IPS DF 6.9 (cell line): ENCODE measurements at regions not wholly inside any gene's neighbourhood (a gene's known extent, or its start where the extent isn't known, plus 50 kb on each side); places are given as distances from the start of the nearest gene placed in this dataset.

ENCODE experiments used
- DNase-seq: peaks from one replicate; pipeline ENCODE4 v3.0.0-alpha.2; 2013; ENCODE audit warnings: low read depth, low spot score
- H3K27ac ChIP-seq: one replicate; pipeline ENCODE4 v1.5.1; 2013; ENCODE audit warnings: low read length, control low read depth
- H3K27me3 ChIP-seq: 2 replicates; pipeline ENCODE4 v1.6.1; 2013; ENCODE audit warnings: mild to moderate bottlenecking, low read length; ENCODE audit not compliant: control insufficient read depth, insufficient read depth
- H3K36me3 ChIP-seq: 2 replicates; pipeline ENCODE4 v1.6.1; 2013; ENCODE audit warnings: low read length; ENCODE audit not compliant: control insufficient read depth, insufficient read depth
- H3K4me1 ChIP-seq: 2 replicates; pipeline ENCODE4 v1.6.1; 2013; ENCODE audit warnings: low read length; ENCODE audit not compliant: control insufficient read depth, insufficient read depth
- H3K4me3 ChIP-seq: 2 replicates; pipeline ENCODE4 v1.5.1; 2013; ENCODE audit warnings: mild to moderate bottlenecking, low read length
- H3K9me3 ChIP-seq: 2 replicates; pipeline ENCODE4 v1.6.1; 2013; ENCODE audit warnings: low read length, inconsistent platforms; ENCODE audit not compliant: control insufficient read depth, insufficient read depth
- WGBS: extraction: QIAGEN DNeasy Blood & Tissue Kit; methylation state at CpG from one replicate; pipeline ENCODE4 v1.1.7; 2013; ENCODE audit warnings: mixed read lengths, missing lambda C conversion rate; ENCODE audit not compliant: insufficient read length, insufficient coverage; 5-methylcytosine and 5-hydroxymethylcytosine counted together

DNA sequence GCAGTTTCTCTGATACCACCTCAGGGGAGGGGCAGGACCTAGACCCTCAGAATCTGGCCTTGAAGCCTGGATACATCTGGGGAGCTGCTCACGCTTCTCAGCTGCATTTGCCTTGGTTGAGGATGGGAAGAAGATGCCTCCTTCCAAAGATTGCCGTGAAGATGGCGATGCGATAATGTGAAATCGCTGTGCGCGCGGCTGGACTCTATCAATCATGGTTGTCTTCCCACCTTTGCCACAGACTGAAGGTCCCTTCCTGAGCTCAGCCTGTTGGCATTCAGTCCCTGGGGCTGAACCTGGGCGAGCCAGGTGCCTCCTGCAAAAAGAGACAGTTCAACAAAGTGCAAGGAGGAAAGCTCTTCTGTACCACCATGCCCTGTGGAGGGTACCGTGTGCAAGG lies 114.4 kb upstream of the SLC45A1 start:
- no peak for DNase-seq
- Histone ChIP-seq H3K4me3 (no peak overlapping the region), H3K9me3 (no peaks in the 10 kb centered on the region), H3K36me3 (no peaks in the 10 kb centered on the region), H3K27ac (no peak overlapping the region), H3K4me1 (peaks cover 6% of the 10 kb centered on the region), H3K27me3 (no peaks in the 10 kb centered on the region)
- WGBS = no CpG with 5 or more reads among the region's 10 CpGs

DNA sequence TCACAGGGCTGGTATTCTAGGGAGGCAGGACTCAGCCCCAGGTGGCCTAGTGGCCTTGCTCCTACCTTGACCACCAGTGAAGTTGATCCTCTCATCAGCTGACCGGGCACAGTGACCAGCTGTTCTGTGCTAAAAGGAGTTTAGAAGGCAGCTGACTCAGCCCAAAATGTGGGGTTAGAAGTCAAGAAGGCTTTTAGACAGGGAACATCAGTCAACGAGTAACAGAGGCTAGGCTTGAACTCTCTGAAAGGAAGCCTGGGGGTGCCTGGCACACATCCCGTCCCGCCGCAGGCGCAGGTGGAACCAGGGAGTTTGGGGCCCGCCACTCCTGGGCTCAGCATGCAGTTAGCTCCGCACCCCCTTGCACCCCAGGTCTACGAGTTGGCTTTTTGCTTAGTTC lies 114.9 kb upstream of the SLC45A1 start:
- Histone ChIP-seq H3K9me3 (no peaks in the 10 kb centered on the region), H3K36me3 (no peaks in the 10 kb centered on the region), H3K4me1 (peaks cover 6% of the 10 kb centered on the region), H3K4me3 (no peak overlapping the region), H3K27me3 (no peaks in the 10 kb centered on the region), H3K27ac (no peak overlapping the region)
- no CpG with 5 or more reads among the region's 9 CpGs for WGBS
- no peak for DNase-seq

DNA sequence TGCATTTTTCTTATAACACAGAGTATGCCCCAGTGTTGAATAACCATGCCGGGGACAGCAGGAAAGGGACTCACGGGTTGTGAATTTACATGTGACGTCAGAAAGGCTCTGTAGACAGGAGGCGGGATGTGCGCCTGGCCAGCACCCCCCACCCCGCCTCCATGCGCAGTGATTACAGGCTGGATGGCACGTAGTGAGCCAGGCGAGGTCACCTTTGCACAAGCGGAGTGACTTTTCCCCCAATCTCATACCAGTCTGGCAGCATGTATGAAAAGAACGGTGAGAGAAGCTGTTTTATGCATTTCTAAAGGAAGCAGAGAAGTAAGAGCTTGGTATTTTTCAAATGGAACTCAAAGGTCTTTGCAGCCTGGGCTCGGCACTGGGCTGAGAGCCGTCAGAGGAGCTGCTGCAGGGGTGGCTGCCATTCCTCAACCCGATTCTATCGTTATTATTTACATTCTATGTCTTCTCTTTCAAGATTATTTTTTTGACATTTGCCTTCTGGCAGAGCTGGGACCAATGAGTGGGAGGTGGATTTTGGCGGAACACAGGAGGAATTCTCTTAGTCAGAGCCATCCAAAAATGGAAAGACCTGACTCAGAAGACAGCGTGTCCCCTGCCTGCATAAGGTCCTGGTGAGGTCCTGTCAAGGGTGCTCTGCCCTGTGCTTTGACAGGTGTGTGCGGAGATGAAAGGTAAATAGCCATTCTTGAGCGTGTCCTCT lies 115.6 kb upstream of the SLC45A1 start:
- peaks cover 7% of the 10 kb centered on the region for H3K4me1 ChIP-seq
- no peaks in the 10 kb centered on the region for H3K9me3 ChIP-seq
- WGBS = no CpG with 5 or more reads among the region's 19 CpGs
- H3K27me3 ChIP-seq = no peaks in the 10 kb centered on the region
- no peak overlapping the region for H3K27ac ChIP-seq
- no peaks in the 10 kb centered on the region for H3K36me3 ChIP-seq
- DNase-seq = no peak
- no peak overlapping the region for H3K4me3 ChIP-seq

DNA sequence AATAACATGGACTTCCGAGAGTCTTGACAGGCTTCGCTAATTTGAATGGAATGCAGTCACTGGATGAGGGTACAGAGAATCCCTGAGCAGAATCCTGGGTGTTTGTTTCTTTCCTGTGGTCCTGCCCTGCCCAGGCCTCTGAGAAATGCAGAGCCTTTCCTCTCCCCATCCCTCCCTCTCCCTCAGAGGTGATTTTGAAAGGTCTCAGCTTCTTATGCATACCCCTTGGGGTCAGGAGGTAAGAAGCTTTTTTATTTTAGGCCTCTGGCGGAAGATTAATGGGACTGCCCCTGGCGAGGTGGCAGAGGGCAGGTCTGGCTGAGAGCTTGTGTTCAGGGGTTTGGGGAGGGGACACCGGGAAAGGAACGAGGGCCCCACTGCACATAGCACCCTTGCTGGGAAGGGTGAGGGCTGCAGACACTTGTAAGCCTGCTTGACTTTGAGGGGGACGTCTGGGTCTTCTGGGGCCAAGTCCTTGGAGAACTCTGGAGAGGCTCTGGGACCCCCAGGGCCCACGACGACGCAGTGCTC lies 116.5 kb upstream of the SLC45A1 start:
- Histone ChIP-seq H3K36me3 (no peaks in the 10 kb centered on the region), H3K9me3 (no peaks in the 10 kb centered on the region), H3K4me1 (peaks cover 7% of the 10 kb centered on the region), H3K27me3 (no peaks in the 10 kb centered on the region), H3K4me3 (no peak overlapping the region), H3K27ac (no peak overlapping the region)
- no peak for DNase-seq
- WGBS = no CpG with 5 or more reads among the region's 10 CpGs

DNA sequence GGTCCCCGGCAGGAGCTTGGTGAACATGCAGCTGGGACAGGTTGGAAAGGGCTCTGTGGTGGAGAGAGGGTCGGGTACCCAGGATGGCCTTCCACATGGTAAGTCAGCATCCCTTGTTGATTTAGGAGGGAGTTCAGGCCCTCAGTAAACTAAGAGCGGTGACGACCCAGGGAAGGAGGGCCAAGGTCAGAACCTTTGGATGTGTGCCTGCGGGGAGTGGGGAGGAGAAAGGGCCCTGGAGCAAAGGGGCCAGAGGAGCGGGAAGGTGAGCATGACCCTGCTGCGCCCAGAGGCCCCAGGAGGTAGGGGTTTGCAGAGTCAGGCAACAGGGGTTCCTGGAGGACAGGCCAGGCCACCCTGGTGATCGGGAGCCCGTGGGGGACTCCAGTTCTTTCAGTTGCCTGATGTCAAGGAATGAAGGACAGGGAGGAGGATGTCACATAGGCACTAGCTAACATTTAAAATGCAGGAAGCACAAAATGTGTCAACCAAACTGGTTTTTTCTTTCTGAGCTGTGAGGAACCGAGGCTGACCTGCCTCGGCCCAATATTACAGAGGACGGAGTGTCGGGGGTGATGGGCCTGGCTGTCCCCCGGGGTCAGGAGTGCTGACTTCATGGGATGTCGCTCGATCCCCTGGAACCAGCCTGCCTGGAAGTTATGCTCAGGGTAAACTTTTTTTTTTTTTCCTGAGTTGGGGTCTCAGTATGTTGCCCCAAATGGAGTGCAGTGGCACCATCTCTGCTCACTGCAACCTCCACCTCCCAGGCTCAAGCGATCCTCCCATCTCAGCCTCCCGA lies 117.4 kb upstream of the SLC45A1 start:
- Histone ChIP-seq H3K4me3 (no peak overlapping the region), H3K27me3 (no peaks in the 10 kb centered on the region), H3K4me1 (peaks cover 7% of the 10 kb centered on the region), H3K27ac (no peak overlapping the region), H3K36me3 (no peaks in the 10 kb centered on the region), H3K9me3 (no peaks in the 10 kb centered on the region)
- no CpG with 5 or more reads among the region's 18 CpGs for WGBS
- no peak for DNase-seq

DNA sequence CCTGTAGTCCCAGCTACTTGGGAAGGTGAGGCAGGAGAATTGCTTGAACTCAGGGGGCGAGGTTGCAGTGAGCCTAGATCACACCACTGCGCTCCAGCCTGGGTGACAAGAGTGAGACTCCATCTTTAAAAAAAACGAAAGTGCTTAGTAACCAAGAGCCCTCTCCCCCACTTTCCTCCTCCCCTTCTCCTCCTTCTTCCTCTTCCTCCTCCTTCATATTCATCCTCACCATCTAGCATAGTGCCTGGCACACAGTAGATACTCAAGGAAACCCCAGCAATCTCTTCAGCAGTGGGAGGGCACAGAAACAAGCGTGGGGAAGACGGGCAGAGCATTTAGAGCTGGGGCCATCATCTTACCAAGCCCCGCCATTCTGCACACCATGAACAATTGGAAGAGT lies 119.4 kb upstream of the SLC45A1 start:
- Histone ChIP-seq H3K4me3 (no peak overlapping the region), H3K36me3 (no peaks in the 10 kb centered on the region), H3K27me3 (no peaks in the 10 kb centered on the region), H3K27ac (no peak overlapping the region), H3K9me3 (no peaks in the 10 kb centered on the region), H3K4me1 (peaks cover 7% of the 10 kb centered on the region)
- no CpG with 5 or more reads among the region's 6 CpGs for WGBS
- no peak for DNase-seq

DNA sequence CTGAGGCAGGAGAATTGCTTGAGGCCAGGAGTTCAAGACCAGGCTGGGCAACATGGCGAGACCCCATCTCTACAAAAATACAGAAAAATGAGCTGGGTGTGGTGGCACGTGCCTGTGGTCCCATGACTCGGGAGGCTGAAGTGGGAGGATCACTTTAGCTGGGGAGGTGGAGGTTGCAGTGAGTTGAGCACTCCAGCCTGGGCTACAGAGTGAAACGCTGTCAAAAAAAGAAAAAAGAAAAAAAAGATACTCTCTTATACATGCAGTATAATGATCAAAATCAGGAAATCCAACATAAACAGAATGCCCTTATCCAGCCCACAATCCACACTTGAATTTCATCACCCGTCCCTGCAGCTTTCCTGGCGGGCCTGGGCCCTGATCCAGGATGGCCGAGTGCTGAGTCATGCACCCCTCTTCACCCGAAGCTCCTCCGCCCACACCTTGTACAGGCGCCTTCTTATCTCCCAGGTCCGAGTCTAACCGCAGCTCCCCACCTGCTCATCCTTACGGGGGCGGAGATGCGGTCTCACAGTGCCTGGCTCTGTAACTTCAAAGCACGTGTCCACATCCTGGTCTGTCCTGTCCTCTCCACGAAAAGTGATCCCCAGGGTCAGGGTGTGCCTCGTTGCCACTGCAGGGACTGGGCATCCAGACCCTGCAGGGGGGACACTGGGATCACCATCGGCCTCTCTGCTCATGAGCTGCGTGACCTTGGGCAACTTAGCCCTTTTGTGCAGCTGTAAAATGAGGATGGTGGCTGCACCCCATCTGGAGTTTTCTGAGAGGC lies 120.2 kb upstream of the SLC45A1 start:
- DNase-seq = no peak
- H3K36me3 ChIP-seq = no peaks in the 10 kb centered on the region
- no peaks in the 10 kb centered on the region for H3K9me3 ChIP-seq
- no peak overlapping the region for H3K4me3 ChIP-seq
- peaks cover 7% of the 10 kb centered on the region for H3K4me1 ChIP-seq
- H3K27me3 ChIP-seq = no peaks in the 10 kb centered on the region
- no peak overlapping the region for H3K27ac ChIP-seq
- WGBS = no CpG with 5 or more reads among the region's 20 CpGs

DNA sequence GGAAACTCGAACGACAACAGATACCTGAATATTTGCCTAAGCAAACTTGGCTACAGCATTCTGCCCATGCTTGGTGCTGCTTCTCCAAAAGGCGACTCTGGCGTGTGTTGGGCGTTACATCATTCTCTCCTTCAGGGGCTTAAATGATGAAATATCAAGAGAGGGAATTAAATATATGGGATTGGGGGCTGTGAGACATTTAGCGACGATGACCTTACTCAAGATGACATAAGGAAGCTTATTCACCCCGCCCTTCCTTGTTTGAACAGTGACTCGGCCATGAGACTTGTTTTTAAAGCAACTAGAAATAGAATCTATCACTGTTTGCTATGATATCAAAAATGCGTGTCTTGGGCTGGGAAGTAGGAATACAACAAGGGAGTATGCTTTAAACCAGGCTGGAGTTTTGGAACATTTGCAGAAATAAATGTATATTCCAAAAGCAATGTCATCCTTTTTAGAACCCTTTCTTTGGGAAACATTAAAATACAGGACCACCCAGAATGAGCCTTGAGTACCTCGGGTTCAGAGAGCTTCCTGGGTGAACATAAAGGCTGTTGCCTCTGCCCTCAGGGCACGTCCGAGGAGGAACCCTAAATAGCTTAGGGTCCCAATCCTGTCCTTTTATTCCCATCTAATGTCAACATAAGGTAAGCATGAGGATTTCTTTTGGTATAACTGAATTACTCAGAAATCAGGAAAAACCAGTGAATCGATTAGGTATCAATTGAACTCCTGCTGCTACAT lies 123.3 kb upstream of the SLC45A1 start:
- Histone ChIP-seq H3K27ac (no peak overlapping the region), H3K4me1 (0 out of 2 replicates have a peak, but pooled peaks cover 1% of the 10 kb centered on the region), H3K4me3 (no peak overlapping the region), H3K9me3 (no peaks in the 10 kb centered on the region), H3K27me3 (no peaks in the 10 kb centered on the region), H3K36me3 (no peaks in the 10 kb centered on the region)
- WGBS = no CpG with 5 or more reads among the region's 14 CpGs
- no peak for DNase-seq

DNA sequence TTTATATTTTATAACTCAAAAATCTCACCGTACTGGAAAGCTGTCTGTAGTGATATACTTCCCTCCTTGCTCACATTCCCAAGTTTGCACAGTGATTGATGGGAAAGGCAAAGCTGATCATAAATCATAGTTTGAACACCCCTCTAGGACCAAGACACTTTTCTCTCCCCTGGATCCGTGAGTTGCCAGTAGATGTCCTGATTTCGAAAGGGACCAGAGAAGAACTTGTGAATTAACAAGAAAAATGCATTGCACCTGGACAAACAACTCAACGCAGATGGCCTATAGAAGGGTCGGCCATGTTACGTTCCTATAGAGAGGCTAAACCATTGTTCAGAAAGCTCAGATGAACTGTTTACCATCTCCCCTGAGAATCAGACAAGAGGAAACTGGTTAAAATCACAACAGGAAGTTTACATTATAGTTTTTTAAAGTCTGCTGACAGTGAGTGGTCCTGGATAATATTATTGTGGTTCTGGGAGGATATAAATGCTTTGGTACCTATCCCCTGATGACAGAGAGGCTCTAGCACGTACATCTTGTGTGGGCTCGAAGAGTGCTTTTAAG lies 124.0 kb upstream of the SLC45A1 start:
- H3K9me3 ChIP-seq = no peaks in the 10 kb centered on the region
- no peak overlapping the region for H3K4me3 ChIP-seq
- H3K27me3 ChIP-seq = no peaks in the 10 kb centered on the region
- H3K27ac ChIP-seq = no peak overlapping the region
- no peak for DNase-seq
- no CpG with 5 or more reads among the region's 8 CpGs for WGBS
- no peaks in the 10 kb centered on the region for H3K36me3 ChIP-seq
- 0 out of 2 replicates have a peak, but pooled peaks cover 1% of the 10 kb centered on the region for H3K4me1 ChIP-seq
